ENCODE measurements at regions not wholly inside any gene's neighbourhood (a gene's known extent, or its start where the extent isn't known, plus 50 kb on each side); places are given as distances from the start of the nearest gene placed in this dataset.
"Not testable (repeated sequence)": the region's sequence is repeated elsewhere in the genome, so short reads cannot be mapped to it uniquely, and the experiment has no call there.

DNA sequence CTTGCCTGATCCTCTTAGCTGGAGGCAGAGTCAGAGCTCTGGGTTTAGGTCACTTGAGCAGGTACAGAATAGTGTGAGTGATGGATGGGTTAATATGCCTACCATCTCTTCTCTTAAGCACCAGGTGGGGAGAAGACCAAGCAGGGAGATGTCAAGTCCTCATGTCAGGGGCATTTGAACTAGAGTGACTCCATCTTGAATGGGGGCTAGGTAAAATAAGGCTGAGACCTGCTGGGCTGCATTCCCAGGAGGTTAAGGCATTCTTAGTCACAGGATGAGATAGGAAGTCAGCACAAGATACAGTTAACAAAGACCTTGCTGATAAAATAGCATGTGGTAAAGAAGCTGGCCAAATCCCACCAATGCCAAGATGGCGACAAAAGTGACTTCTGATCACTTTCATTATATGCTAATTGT lies 77.4 kb upstream of the BTG3 start:
- DNase-seq (no peak), ATAC-seq (no peak)
- no peaks in the 10 kb centered on the region for H3K4me1 ChIP-seq
- no peaks in the 10 kb centered on the region for H3K9me3 ChIP-seq
- intact Hi-C loops (cut with DNase I) = no loop called here
- H3K36me3 ChIP-seq = no peaks in the 10 kb centered on the region
- no peaks in the 10 kb centered on the region for H3K27me3 ChIP-seq
- 33% methylated on average over 1 of the region's 1 CpG for WGBS (ENCODE audit: insufficient coverage, low coverage, low lambda C conversion rate, missing lambda C conversion rate)
- H3K27ac ChIP-seq = no peak overlapping the region
- no peak for TF ChIP-seq POLR2A (IDR thresholded peaks at IDR 0.05)
- TF ChIP-seq, protein P1, sequence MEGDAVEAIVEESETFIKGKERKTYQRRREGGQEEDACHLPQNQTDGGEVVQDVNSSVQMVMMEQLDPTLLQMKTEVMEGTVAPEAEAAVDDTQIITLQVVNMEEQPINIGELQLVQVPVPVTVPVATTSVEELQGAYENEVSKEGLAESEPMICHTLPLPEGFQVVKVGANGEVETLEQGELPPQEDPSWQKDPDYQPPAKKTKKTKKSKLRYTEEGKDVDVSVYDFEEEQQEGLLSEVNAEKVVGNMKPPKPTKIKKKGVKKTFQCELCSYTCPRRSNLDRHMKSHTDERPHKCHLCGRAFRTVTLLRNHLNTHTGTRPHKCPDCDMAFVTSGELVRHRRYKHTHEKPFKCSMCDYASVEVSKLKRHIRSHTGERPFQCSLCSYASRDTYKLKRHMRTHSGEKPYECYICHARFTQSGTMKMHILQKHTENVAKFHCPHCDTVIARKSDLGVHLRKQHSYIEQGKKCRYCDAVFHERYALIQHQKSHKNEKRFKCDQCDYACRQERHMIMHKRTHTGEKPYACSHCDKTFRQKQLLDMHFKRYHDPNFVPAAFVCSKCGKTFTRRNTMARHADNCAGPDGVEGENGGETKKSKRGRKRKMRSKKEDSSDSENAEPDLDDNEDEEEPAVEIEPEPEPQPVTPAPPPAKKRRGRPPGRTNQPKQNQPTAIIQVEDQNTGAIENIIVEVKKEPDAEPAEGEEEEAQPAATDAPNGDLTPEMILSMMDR (IDR thresholded peaks at IDR 0.05) = no peak
- H3K4me3 ChIP-seq = no peak overlapping the region

DNA sequence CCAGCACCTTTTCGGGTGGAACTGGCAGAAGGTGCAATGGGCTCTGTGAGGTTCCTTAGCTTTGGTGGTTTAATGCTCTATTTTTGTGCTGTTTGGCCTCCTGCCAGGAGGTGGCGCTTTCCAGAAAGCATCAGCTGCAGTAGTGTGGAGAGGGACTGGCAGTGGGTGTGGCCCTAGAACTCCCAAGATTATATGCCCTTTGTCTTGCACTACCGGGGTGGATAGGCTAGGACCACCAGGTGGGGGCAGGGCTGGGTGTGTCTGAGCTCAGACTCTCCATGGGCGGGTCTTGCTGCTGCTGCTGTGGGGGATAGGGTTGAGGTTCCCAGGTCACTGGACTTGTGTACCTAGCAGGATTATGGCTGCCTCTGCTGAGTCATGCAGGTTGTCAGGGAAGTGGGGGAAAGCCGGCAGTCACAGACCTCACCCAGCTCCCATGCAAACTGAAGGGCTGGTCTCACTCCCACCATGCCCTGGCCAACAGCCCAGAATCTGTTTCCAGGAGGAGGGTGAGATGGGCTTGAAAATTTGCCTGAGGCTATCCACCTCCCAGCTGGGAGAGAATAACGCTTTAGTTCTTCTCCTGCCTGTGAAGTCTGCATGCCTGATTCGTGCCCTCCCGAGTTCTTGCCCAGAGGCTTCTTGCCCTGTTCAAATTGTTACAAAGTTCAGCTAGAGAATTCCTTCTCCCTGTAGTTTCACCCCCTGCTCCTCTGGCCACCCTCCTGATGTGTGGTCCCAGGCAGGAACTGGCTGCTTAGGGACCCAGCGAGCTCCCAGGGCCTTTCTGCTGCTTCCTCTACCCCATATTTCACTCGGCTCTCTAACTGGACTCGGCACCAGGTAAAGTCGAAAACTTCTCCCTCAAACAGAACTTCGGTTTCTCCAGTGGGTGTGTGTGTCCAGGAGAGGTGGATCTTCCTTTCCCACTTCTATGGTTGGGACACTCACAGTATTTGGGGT lies 76.5 kb upstream of the BTG3 start:
- intact Hi-C loops (cut with DNase I) = loop anchor here in 1 of 2 donors (10.0 kb wide), 1 partner anchor 236 kb away; no protein-coding TSS in a partner anchor
- Histone ChIP-seq H3K9me3 (no peaks in the 10 kb centered on the region), H3K27me3 (no peaks in the 10 kb centered on the region), H3K4me3 (no peak overlapping the region), H3K27ac (no peak overlapping the region), H3K4me1 (no peaks in the 10 kb centered on the region), H3K36me3 (no peaks in the 10 kb centered on the region)
- ATAC-seq = no peak
- 46% methylated on average over 4 of the region's 13 CpGs for WGBS (ENCODE audit: insufficient coverage, low coverage, low lambda C conversion rate, missing lambda C conversion rate)
- DNase-seq = peak in 1 of 3 donors; percentile 45
- TF ChIP-seq, protein P1 (IDR thresholded peaks at IDR 0.05) = peak in 2 of 4 donors; percentile 5 to 18
- TF ChIP-seq POLR2A (IDR thresholded peaks at IDR 0.05) = no peak

DNA sequence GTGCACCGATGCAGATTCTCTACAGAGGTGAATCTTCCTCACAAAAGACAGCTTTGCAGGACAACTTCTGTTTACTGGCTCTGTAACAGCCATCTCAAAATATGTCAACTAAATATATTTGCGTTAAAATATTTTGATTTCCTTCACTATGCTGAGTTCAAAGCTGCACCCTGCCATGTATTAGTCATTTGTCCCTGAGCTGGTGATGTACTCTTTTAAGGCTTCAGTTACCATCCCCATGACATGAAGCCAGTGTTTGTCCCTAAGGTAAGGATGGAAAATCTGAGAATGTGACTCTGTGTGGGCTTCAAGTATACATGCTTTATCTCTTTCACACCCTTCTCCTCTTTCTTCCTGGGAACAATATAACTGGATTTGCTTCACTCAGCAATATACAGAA lies 70.2 kb upstream of the BTG3 start:
- intact Hi-C loops (cut with DNase I) = loop anchor here in 1 of 2 donors (10.0 kb wide), 1 partner anchor 242 kb away; no protein-coding TSS in a partner anchor
- Histone ChIP-seq H3K36me3 (no peaks in the 10 kb centered on the region), H3K4me3 (no peak overlapping the region), H3K4me1 (no peaks in the 10 kb centered on the region), H3K27ac (no peak overlapping the region), H3K27me3 (no peaks in the 10 kb centered on the region), H3K9me3 (no peaks in the 10 kb centered on the region)
- no peak for ATAC-seq
- TF ChIP-seq, protein P1 (IDR thresholded peaks at IDR 0.05) = no peak
- no peak for TF ChIP-seq POLR2A (IDR thresholded peaks at IDR 0.05)
- DNase-seq = no peak
- WGBS (ENCODE audit: insufficient coverage, low coverage, low lambda C conversion rate, missing lambda C conversion rate) = 57% methylated on average over 2 of the region's 2 CpGs

DNA sequence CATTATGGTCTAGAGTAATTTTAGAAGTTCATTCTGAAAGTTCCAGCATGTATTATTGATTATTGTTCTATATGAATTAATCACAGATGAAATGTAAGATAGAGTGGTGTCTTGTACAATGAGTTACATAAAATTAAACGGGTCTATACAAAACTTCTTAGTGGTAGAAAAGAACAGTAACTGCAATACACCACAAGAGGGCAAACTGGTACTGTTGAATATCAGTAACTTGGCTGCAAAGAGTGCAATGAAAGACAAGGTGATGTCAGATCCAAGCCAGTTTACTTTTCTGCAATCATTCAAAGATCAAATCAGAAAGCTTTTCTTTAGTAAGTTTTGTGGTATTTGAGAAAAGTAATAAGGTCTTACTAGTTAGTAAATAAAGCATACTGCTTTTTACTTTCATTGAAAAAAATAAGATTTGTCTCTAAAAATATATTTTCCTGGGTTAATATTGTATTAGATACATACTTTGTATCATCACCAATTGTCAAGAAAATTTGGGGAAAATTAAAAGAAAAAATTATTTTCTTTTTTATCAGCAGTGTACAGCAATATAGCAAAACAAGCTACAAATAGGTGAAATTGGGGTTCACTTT lies 66.4 kb upstream of the BTG3 start:
- no peaks in the 10 kb centered on the region for H3K27me3 ChIP-seq
- no peaks in the 10 kb centered on the region for H3K9me3 ChIP-seq
- ATAC-seq = peak; percentile 98 to 100 (median 98)
- H3K4me1 ChIP-seq = no peaks in the 10 kb centered on the region
- intact Hi-C loops (cut with DNase I) = loop anchor here in 1 of 2 donors (10.0 kb wide), 1 partner anchor 226 kb away; no protein-coding TSS in a partner anchor
- H3K27ac ChIP-seq = no peak overlapping the region
- no peak for DNase-seq
- TF ChIP-seq, protein P1 (IDR thresholded peaks at IDR 0.05) = peak; percentile 75 to 95 (median 80)
- TF ChIP-seq POLR2A (IDR thresholded peaks at IDR 0.05) = no peak
- H3K4me3 ChIP-seq = no peak overlapping the region
- no peaks in the 10 kb centered on the region for H3K36me3 ChIP-seq
- 0% methylated on average over 1 of the region's 1 CpG for WGBS (ENCODE audit: insufficient coverage, low coverage, low lambda C conversion rate, missing lambda C conversion rate)

DNA sequence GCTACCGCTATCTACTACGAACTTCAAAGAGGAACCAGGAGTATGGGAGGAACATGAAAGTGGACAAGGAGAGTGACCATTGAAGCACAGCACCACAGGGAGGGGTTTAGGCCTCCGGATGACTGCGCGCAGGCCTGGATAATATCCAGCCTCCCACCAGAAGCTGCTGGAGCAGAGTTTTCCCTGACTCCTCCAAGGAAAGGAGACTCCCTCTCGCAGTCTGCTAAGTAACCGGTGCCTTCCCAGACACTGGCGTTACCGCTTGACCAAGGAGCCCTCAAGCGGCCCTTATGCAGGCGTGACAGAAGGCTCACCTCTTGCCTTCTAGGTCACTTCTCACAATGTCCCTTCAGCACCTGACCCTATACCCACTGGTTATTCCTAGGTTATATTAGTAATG lies 64.2 kb upstream of the BTG3 start:
- DNase-seq, H3K4me1 ChIP-seq, H3K27ac ChIP-seq, H3K4me3 ChIP-seq, H3K9me3 ChIP-seq, H3K27me3 ChIP-seq, ATAC-seq, H3K36me3 ChIP-seq: not testable (repeated sequence)
- intact Hi-C loops (cut with DNase I) = loop anchor here in 1 of 2 donors (10.0 kb wide), 1 partner anchor 228 kb away; no protein-coding TSS in a partner anchor
- 57% methylated on average over 7 of the region's 11 CpGs for WGBS (ENCODE audit: insufficient coverage, low coverage, low lambda C conversion rate, missing lambda C conversion rate)
